NCI-H2107 treated with DMSO at 0.1 percent for 48 hours (cell line): ENCODE measurements at regions not wholly inside any gene's neighbourhood (a gene's known extent, or its start where the extent isn't known, plus 50 kb on each side); places are given as distances from the start of the nearest gene placed in this dataset.

Experiments
- DNase-seq: peaks from one replicate; lab custom pipeline; 2025; ENCODE audit not compliant: unreplicated experiment; lab: John Stamatoyannopoulos, UW

DNA sequence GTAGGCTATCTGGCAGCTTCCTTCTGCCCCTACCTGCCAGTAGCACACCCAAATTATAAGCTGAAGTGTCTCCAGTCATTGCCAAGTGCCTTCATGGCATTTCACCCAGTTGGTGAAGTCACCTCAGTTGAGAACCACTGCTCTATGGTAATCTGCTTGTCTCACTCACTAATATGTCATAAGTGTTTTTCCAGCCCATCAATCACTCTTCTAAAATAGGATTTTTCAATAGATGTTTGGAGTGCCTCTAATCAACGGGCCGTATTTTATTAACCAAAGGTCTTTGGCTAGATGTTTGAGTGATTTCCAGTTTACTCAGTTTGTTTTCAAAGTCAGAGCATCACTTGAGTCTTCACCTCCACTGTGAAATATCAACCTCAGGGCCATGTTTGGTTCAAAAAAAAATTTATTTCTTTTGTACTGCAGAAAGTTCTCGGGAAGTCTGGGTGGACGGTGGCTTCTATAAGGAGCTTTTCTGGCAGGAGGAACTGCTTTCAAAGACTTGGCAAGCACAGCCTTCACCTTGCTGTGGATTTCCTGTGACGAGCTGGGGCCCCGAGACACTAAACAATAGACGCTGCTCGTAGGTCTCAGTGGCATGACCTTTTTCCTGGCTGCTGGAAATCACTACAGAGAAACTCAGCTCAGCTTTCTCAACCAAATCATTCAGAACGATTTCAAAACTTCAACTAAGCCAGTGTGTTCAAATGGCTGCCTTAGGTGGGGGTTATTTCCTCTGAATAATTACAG, 95.2 kb upstream of the FOXF1 start:
- DNase-seq = no peak

DNA sequence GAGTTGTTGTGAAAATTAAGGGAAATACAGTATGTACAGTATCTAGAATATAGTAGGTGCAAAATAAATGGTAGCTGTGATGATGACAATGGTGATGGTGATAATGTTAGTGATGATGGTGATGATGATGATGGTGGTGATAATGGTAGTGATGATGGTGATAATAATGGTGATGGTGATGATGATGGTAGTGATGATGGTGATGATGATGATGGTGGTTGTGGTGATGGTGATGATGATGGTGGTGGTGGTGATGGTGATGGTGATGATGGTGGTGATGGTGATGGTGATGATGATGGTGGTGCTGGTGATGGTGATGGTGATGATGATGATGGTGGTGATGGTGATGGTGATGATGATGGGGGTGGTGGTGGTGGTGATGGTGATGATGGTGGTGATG, 91.3 kb upstream of the FOXF1 start:
- DNase-seq = no peak

DNA sequence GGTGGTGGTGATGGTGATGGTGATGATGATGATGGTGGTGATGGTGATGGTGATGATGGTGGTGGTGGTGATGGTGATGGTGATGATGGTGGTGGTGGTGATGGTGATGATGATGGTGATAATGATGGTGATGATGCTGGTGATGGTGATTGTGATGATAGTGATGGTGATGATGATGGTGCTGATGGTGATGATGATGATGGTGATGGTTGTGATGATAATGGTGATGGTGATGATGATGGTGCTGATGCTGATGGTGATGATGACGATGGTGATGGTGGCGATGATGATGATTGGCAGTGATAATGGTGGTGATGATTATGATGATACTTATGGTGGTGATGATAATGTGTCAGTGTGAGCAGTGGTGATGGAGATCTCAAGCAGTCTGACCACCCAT, 90.8 kb upstream of the FOXF1 start:
- no peak for DNase-seq

DNA sequence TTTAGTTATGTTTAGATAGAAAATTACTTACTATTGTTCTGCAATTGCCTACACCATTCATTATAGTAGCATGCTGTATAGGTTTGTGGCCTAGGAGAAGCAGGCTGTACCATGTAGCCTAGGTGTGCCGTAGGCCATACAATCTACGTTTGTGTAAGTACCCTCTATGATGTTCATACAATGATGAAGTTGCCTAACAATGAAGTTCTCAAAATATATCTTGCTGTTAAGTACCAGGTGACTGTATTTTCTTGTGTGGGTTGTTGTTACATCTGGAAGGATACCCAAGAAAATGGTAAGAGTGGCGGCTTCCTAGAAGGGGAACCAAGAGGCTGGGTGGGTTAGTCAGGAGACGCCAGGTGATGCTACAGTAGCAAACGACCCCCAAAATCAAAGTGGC, 88.3 kb upstream of the FOXF1 start:
- no peak for DNase-seq

DNA sequence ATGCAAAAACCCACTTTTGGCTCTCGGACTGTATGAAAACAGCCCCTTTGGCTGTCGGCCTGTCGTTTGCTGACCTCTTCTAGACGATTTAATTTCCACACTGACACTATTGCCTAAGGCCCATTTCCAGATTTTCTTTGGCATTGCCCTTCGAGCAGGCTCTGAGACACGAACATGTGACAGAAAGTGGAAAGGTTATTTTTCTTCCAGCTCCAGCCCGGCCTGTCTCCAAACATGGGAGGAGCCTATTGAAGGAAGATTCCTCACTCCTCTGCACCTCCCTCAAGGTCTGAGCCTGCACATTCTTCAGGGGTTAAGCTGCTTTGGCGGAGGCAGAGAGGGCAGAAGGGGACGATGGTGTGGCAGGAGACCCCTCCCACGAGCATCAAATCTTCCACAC, 85.9 kb upstream of the FOXF1 start:
- no peak for DNase-seq

DNA sequence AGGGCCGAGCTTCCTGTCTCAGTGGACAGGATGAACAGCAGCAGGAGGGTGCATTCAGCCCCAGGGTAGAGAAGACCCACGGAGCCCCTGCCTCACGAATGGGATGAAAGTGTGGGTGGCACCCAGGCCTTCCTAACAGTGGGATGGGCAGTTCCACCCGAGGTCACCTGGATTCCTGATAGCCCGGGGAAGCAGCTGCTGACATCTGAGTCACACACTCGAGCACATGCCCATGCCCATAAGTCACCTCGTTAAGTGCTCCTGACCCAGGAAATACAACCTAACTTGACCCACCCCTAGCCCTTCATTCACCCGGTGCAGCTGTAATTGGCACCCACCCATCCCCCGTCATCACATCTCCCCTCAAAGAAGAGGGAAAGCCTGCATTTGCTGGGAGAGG, 85.3 kb upstream of the FOXF1 start:
- DNase-seq = no peak

- DNase-seq = no peak
Observed at GRCh38 chr16:86426063-86426642, 84.2 kb upstream of the FOXF1 start.

DNA sequence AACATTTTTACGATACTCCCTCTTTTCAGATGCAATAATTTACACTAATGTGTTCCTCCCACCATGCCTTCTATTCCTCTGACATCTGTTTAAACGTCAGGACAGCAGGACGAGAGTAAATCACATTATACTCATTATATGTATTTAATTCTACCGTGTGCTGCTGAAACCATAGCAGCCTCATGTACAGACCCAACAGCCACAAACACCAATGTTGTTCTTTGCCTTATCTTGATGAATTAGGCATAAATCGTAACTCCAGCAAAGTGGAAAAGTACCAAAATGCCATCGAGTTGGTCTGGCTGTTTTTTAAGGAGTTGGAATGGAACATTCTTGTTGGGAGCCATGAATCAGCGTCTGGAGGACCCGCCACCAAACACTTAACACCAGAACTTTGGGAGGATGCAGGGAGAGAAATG, 82.9 kb upstream of the FOXF1 start:
- DNase-seq = no peak

DNA sequence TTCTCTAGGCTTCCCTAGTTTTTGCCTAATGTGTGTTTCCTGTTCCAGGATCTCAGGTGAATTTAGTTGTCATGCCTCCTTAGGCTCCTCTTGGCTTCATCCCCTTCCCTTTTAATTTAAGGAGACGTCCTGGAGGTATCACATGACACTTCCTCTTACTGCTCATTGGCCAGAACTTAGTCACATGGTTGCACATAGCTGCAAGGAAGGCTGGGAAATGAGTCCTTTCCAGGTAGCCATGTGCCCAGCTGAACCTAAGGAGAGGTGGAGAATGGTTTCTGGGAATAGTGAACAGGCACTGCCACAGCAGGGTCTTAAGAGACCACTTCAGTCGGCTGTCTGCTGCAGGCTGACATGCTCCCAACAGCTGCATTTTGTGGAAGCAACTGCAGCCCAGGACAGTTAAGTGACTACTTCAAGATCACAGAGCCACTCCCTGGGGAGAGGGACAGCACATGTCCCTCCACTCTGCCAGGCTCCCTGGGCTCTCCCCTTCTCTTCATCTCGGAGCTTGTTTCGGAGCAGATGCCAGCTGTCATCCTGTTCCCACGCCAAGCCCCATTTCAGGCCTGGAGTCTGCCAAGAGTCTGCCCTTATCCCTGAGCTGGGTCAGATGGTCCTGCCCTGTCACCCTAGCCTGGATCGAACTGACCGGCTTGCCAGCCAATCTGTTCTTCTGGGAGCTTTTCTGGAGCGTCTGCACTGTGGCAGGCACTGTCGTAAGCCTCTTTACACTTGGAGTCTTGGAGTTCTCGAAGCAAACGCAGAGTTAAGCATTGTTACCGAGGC, 81.4 kb upstream of the FOXF1 start:
- no peak for DNase-seq

- no peak for DNase-seq
Observed at GRCh38 chr16:86429663-86430062, 80.7 kb upstream of the FOXF1 start.

DNA sequence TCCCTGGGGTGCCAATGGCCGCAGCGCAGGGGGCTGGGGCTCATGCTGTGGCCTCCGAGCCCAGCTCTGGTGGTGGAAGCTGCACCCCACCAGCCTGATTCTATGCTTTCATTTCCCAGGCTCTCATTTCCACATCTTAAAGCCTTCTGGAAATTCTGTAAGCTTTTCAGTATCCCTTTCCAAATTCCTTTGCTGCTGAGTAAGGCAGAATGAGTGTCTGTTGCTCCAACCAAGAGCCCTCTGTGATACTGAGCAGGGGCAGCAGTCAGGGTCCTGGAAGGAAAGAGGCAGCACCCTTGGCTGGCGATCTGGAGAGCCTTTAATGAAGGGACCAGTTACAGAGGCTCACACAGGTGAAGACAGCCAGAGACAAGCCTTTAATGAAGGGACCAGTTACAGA, 79.5 kb upstream of the FOXF1 start:
- DNase-seq = no peak

DNA sequence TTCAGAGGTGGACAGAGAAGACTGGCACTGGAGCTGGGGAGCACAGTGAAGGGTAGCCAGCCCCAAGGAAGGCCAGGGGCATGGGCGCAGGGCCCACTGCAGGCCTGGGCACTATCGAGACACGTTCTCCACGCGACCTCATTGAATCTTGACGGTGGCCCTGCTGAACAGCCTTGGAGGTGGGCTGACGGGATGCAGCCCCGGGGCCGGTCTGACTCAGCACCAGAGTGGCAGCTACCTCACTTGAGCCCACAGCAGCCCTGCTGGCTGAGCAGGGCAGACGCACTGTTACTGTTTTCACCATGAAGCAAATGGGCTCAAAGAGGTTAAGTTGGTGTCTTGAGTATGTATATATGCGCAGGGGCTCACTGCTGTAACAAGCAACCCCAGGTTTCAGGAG, 78.8 kb upstream of the FOXF1 start:
- DNase-seq = no peak

- DNase-seq = no peak
Observed at GRCh38 chr16:86432048-86432447, 78.3 kb upstream of the FOXF1 start.

GRCh38 chr16:86432691-86433090, 77.6 kb upstream of the FOXF1 start:
- no peak for DNase-seq

- DNase-seq = no peak
Observed at GRCh38 chr16:86436466-86437185, 73.7 kb upstream of the FOXF1 start.

DNA sequence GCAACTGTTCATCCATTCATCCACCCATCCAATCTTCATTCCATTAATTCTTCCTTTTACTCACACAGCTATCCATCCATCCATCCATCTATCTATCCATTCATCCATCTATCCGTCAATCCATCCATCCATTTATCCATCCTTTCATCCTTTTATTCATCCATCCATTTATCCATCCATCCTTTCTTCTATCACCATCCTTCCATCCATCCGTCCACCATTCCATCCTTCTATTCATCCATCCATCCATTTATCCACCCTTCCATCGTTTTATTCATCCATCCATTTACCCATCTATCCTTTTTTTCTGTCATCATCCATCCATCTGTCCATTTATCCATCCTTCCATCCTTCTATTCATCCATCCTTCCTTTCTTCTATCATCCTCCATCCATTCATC, 73.0 kb upstream of the FOXF1 start:
- no peak for DNase-seq

DNA sequence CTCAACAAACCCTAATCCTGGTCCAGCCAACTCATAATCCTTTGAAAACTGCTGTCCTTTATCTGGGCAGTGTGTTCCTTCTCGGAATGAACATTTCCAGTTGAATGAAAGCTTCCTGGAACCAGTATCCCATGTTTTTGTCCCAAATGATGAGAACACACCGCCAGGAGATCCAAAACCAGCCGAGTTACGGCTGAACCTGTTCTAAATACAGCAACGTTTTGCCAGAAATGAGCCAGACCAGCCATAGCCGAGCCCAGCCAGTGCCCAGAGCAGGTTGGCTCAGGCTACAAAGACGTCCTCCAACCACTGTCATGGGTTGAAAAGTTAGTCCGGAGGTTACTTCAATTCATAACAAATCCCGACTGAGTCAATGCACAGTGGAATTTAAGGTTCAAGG, 67.6 kb upstream of the FOXF1 start:
- DNase-seq = no peak

DNA sequence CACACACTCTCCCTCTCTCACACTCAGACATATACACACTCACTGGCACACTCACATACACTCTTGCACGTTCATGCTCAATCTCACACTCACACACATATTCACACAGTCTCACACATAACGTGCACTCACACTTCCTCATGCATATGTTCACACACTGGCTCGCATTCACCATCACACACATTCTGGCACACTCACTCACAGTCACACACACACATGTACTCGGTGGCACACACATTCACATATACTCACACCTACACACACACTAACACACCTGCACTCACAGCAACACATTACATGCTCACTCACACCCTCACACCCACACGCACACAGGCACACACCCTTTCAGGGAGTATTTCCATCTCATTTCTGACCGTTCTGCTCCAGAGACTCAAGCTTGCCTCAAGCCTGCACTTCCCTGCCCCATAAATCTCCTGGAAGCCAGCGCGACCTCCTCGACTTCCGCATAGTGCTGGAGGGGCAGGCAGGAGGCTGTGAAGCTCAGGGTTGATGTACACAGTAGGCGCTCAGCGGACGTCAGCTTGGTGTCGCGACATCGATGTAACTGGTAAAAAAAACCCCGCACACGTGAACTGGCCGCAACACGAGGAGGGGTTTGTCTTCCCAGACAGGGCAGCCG, 66.7 kb upstream of the FOXF1 start:
- DNase-seq = no peak

DNA sequence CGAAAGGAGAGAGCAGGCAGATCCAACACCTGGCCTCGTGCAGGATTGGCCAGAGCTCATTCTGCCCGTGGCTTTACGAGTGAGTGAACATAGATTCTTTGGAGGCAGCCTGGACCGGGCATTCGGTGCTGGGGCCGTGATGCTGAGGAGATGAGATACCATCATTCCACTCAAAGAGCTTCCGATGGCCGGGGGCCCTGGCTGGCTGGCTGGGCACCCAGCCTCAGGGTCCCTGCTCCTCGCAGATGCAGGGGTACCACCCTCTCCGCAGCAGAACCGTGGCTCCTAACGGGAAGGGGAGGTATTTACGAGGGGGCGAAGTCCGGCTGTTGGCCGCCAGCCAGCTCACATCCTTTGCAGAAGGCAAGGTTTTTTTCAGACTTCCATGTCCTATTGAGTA, 66.1 kb upstream of the FOXF1 start:
- no peak for DNase-seq

DNA sequence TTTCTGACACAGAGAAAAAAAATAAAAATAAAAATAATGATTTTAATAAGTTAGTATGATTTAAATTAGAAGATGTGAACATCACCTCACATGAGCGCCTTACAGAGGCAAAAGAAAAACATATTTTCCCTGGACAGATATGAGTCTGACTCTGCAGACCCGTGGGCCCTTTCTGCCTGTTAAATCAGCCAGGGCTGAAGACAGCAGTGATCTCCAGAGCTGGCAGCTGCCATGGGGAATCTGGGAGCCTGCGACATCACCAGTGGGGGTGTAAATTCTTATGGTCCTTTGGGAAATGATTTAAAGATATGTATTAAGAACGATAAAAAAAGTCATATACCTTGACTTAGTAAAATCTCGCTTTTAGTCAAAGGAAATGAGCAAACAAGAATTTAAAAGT, 65.7 kb upstream of the FOXF1 start:
- DNase-seq = no peak

- DNase-seq = no peak
Observed at GRCh38 chr16:86446279-86446678, 64.0 kb upstream of the FOXF1 start.
